Caki2 (cell line): ENCODE measurements at regions not wholly inside any gene's neighbourhood (a gene's known extent, or its start where the extent isn't known, plus 50 kb on each side); places are given as distances from the start of the nearest gene placed in this dataset.

ENCODE experiments used
- DNase-seq: peaks from one replicate; pipeline ENCODE4 v3.0.0-alpha.2; 2015; ENCODE audit warnings: low read depth
- in situ Hi-C: cut with HindIII; loops from 2 replicates; pipeline ENCODE4 v1.10.0; 2016; ENCODE audit warnings: low sequenced_read_pairs, low pct_unique_long_range_greater_than_20kb, mixed read lengths

DNA sequence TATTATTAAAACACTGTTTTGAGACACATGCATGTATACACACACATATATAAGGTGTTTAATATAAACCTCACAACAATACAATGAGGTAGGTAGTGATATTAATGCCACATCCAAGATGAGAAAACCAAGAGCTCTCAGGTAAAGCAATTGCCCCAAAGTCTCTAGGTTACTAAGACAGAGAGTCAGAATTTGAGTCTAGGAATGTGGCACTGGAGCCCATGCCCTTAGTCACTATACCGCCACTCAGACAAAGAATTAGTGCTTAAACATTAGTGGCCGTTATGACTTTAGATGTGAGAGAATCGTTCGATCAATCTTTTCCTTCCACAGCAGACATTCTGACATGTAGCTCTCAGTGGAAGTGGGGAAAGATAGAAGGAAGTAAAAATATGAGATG, 108.2 kb upstream of the ACSL4 start:
- in situ Hi-C loops = no loop called here
- no peak for DNase-seq

- no peak for DNase-seq
- in situ Hi-C loops = no loop called here
Measured at GRCh38 chrX:109841869-109842579, 109.0 kb upstream of the ACSL4 start.

GRCh38 chrX:109842611-109843010, 109.6 kb upstream of the ACSL4 start:
- in situ Hi-C loops = no loop called here
- DNase-seq = no peak

DNA sequence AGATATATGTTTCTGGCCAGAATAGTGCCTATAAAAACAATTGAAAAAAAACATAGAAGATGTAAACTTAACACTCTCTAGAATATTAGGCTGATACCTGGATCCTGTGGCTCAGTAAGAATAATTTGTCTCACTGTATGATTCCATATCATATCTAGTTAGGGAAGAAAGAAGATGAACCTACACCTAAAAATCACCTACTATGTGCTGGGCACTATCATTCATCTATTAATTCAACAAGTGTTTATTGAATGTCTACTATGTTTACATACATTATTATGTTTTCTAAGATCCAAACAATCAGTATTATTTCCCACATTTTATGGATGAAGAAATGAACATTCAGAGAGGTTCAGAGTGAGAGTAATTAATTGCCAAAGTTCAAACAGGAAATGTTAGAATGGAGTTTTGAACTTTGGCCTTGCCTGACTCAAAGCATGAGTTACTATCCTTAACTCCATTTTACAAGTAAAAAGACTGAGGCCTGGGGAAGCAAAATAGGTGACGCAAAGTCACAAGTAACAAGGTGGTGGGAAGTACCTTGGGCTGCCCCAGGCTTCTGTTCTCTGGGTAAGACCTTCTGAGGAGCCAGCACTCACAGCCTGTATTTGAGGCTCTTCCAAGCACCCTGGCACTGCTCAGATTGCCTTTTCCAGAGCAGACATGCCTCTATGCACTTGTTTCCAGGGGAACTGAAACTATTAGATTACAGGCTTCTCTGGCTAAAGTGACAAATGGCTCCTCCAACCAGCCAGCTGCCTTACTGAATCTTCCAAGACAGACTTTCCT, 111.1 kb upstream of the ACSL4 start:
- no peak for DNase-seq
- in situ Hi-C loops = no loop called here

GRCh38 chrX:109844986-109845385, 111.9 kb upstream of the ACSL4 start:
- DNase-seq = no peak
- in situ Hi-C loops = no loop called here

- no peak for DNase-seq
- in situ Hi-C loops = no loop called here
Measured at GRCh38 chrX:109845996-109846395, 112.9 kb upstream of the ACSL4 start.

DNA sequence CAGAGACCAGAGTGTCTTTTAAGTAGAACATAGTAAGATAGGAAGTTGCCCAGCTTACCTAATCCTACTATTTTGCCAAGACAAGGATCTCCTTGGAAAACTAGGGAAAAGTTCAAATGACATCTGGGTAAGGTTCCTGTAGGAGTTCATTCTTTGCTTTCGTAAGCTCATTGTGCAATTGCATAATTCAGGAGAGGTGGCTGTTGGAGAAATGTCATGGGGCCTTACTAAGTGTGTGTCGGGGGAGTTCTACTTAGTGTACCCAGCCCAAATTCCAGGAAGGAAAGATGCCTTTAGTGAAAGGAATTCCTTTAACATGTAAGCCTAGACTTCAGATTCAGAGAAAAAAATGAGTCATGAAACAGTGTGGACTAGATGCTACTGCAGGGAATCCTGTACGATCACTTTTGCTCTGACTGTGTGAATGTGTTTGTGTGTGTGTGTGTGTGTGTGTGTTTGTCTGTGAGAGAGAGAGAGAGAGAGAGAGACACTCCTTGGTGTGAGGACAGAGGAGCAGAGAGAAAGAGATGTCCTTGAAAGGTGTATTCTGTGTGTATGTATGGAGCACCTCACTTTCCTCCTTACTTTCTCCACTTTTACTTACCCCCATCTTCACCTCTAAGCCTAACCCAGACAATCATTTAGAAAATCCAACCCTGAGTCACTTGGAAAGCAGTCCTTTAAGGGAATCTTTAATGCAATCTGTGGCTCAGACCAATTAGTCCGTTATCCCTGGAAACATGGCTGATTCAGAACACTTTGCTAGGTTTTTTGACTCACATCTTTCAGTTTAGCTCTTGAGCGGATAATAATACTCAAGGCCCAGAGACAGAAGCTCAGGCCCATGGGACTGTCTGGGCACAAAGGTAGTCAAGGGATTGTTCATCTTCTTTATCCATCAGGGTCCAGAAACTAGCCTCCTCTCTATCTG, 114.5 kb upstream of the ACSL4 start:
- in situ Hi-C loops = no loop called here
- peak; percentile 15 for DNase-seq

GRCh38 chrX:109848461-109849050, 115.5 kb upstream of the ACSL4 start:
- in situ Hi-C loops = no loop called here
- DNase-seq = no peak

GRCh38 chrX:109854096-109854495, 121.0 kb upstream of the ACSL4 start:
- in situ Hi-C loops = no loop called here
- no peak for DNase-seq

DNA sequence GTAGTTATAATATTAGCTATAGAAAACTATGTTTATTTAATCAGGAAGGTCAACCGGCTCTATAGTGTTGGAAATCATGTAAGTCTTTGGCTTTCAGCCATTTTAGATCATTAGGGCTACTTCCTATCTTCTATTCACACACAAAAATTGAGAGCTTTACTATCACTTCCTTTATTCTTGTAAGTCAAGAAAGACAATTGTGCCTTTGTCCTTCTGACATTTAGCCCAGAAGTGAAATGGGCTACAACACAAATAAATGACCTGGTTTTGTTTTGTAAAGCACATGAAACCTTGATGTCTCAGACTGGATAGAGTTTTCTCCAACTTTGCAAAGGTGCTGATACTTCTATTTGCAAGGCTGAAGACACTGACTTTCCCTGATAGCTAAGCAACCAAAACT, 122.4 kb upstream of the ACSL4 start:
- in situ Hi-C loops = no loop called here
- DNase-seq = no peak

DNA sequence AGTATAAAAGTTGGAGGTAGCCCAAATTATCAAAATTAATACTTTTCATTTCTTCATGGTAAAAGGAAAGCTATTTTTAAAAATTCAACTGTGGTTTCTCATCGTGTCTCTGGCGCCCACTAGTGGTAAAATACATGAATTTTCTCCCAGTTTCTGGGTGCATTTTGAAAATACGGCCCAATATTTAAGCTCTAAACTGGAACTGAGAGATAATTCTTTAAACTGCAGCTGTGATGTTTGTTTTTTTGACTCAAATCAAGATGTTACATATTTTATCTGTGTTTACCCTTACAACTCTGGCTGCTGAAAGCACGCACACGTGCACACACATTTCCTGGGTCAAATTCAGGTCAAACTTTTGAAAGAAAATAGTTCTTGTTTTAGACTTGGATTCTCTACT, 123.9 kb upstream of the ACSL4 start:
- in situ Hi-C loops = no loop called here
- peak; percentile 23 for DNase-seq

DNA sequence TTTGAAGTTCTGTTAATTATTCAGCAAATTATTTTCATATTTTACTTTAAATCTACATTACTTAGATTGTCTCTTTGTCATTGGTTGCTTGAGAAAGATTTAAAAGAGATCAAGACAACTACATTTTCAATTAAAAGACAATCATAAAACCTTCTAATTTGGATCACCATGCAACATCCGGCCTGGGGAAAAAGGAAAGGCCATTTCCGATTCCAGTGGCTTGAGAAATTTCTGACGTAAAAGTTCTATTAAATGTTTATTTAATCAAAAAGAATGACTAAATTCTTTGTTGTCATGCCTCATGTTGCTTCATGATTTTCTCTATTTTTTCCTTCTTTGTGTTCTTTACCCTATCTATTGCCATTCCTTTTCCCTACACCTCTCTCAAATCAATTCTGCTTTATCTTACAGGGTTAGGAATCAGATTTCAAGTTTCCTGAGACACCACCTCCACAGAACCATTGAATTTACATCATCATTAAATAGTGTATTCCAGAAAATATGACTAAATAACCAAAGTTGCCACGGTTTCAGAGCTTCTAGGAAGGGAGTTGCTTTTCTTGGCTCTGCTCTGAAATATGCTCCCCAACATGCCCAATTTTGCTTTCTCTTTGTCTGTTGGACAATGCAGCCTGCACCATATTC, 124.6 kb upstream of the ACSL4 start:
- in situ Hi-C loops = no loop called here

DNA sequence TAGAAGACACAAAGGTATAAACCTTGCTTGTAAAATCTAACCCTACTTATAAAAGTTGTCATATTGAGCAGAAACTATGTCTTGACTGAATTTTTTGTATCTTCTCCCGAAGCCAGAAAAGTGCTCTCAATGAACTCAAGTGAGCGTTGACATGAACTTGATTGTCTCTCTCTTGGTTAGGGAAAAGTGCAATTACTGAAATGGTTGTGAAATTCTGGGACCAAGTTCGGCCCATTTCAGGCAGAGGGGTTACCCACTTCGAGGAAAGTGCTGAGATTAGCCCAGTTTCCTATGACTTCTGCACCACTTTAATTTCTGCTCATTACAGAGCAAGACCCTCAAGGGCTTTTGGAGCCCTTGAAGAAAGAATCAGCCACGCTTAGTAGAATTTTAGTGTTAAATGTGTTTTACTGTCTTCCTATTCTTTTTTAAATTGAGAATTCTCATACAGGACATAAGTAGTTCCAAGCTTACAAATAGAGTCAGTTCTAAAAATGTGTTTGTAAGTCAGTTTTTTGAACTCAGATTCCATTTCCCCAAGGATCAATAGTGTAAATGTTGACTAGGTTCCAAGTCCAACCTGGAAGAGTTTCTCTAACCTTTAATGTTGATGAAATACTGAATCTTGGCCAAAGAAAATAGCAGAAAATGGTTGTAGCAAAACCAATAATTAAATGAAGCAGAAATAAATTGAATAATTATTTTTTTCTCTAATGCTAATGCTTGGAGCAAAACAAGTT, 125.7 kb upstream of the ACSL4 start:
- DNase-seq = no peak
- in situ Hi-C loops = no loop called here

More for the DNA sequence above, 124.6 kb upstream of the ACSL4 start:
- DNase-seq = no peak

DNA sequence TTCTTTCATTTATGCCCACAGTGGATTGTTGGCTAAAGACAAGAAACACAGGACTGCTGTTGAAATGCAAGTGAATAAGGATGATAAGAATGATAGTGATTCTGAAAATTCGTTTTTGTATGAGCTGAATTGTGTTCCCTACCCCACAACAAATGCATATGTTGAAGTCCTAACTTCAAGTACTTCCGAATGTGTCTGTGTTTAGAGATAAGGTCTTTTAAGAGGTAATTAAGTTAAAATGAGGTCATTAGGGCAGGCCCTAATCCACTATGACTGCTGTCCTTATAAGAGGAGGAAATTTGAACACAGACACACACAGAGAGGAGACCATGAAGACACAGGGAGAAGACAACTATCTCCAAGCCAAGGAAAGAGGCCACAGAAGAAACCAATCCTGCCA, 126.6 kb upstream of the ACSL4 start:
- in situ Hi-C loops = no loop called here
- DNase-seq = no peak

DNA sequence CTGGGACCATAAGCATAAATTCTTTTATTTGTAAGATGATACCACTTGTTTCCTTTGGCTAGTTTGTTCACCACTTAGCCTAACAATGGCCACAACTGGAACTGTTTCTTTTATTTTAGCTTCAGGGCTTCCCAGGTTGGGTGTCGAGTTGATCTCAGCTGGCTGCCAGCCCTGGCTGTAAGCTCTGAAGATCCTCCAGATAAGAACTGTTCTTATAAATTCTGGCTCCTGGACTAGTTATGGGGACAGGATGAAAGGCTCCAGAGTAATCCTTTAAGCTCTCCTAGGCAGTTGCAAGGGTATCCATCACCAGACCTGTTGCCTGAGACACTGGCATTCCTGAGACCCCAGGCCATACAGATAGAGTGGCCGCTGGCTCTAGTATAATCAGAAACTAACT, 129.4 kb upstream of the ACSL4 start:
- in situ Hi-C loops = no loop called here
- no peak for DNase-seq

- in situ Hi-C loops = no loop called here
- no peak for DNase-seq
Measured at GRCh38 chrX:109863811-109864210, 130.8 kb upstream of the ACSL4 start.

GRCh38 chrX:109871121-109871888, 131.6 kb upstream of the TMEM164 start:
- DNase-seq = no peak
- in situ Hi-C loops = no loop called here
